A549 (cell line): ENCODE measurements at regions not wholly inside any gene's neighbourhood (a gene's known extent, or its start where the extent isn't known, plus 50 kb on each side); places are given as distances from the start of the nearest gene placed in this dataset.

ENCODE experiments used
- ATAC-seq, 2 experiments: fragments of 200-7000 bp in 1 of 2; fragments of >200 bp in 1 of 2; cut with Nextera tagmentation in 1 of 2; cut with Tn5 transposase in 1 of 2; 3 replicates each; pipeline versions ENCODE4 v1.8.0 to v1.9.1; 2018 to 2020; ENCODE audit warnings: mild to moderate bottlenecking in 1 of 2, moderate library complexity in 1 of 2
- CTCF ChIA-PET: fragments of 300-600 bp; sonication (Branson Sonifier 250); formaldehyde crosslinking; extraction: SDS; loops from one replicate; lab custom pipeline; 2021; ENCODE audit warnings: antibody characterized with exemption, inconsistent platforms; lab: Yijun Ruan, JAX
- POLR2A ChIA-PET: fragments of 350-600 bp; formaldehyde crosslinking; extraction: SDS; loops from one replicate; lab custom pipeline; 2021; ENCODE audit warnings: antibody characterized with exemption, inconsistent platforms; lab: Yijun Ruan, JAX
- DNase-seq, 2 experiments: peaks; one replicate each; pipeline versions ENCODE4 v3.0.0 to v3.0.0-alpha.2; 2011 to 2016; ENCODE audit warnings: low read depth in 1 of 2, low spot score in 1 of 2
- FAIRE-seq: peaks from 2 replicates; lab custom pipeline; 2011; peaks lifted over from hg19 to GRCh38; lab: Jason Lieb, UNC
- H3K27ac ChIP-seq, 2 experiments: fragments of >200 bp; sonication (Bioruptor Twin); formaldehyde crosslinking; 3 replicates each; pipeline ENCODE4 v1.5.1; 2016 to 2017
- H3K4me1 ChIP-seq: fragments of >200 bp; sonication (Bioruptor Twin); formaldehyde crosslinking; 3 replicates; pipeline ENCODE4 v1.6.1; 2016
- H3K4me2 ChIP-seq: fragments of >200 bp; sonication (Bioruptor Twin); formaldehyde crosslinking; 3 replicates; pipeline ENCODE4 v1.6.1; 2016
- H3K4me3 ChIP-seq: fragments of >200 bp; sonication (Bioruptor Twin); formaldehyde crosslinking; 3 replicates; pipeline ENCODE4 v1.5.1; 2016
- H3K9me3 ChIP-seq: fragments of >200 bp; sonication (Bioruptor Twin); formaldehyde crosslinking; 3 replicates; pipeline ENCODE4 v1.6.1; 2016
- BHLHE40 ChIP-seq: IDR thresholded peaks from 2 replicates; pipeline ENCODE4 v1.6.1; 2012; ENCODE audit warnings: low read depth, low read length, inconsistent platforms
- CBX8 ChIP-seq: fragments of 200-600 bp; sonication (generic); IDR thresholded peaks from 2 replicates; pipeline ENCODE4 v1.6.1; 2016
- CHD2 ChIP-seq: fragments of 150-350 bp; IDR thresholded peaks from 2 replicates; pipeline ENCODE4 v1.6.1; 2014; ENCODE audit warnings: low read length; ENCODE audit not compliant: partially characterized antibody
- EHMT2 ChIP-seq: fragments of 200-600 bp; sonication (generic); IDR thresholded peaks from 2 replicates; pipeline ENCODE4 v1.6.1; 2016; ENCODE audit warnings: antibody characterized with exemption, low read depth, mild to moderate bottlenecking, moderate library complexity
- EP300 ChIP-seq, 2 experiments: fragments of >200 bp; sonication (Bioruptor Twin); formaldehyde crosslinking; IDR thresholded peaks; 2 replicates in 1 of 2; 3 replicates in 1 of 2; pipeline ENCODE4 v1.6.1; 2016 to 2017
- FOSL2 ChIP-seq, 2 experiments: fragments of 450-650 bp in 1 of 2; fragments of >200 bp in 1 of 2; sonication (Bioruptor Twin) in 1 of 2; formaldehyde crosslinking; IDR thresholded peaks; 2 replicates each; pipeline versions ENCODE4 v1.5.0 to v1.6.1; 2016 to 2020; ENCODE audit warnings: mild to moderate bottlenecking in 1 of 2, moderate library complexity in 1 of 2
- GATA3 ChIP-seq: IDR thresholded peaks from 2 replicates; pipeline ENCODE4 v1.6.1; 2012; ENCODE audit warnings: borderline replicate concordance
- HEYL ChIP-seq: fragments of 250-450 bp; sonication (Bioruptor Pico); IDR thresholded peaks from 2 replicates; pipeline ENCODE4 v1.8.0; 2021; ENCODE audit warnings: mild to moderate bottlenecking, moderate library complexity
- HOXB5 ChIP-seq: fragments of 250-450 bp; sonication (Bioruptor Pico); IDR thresholded peaks from 2 replicates; pipeline ENCODE4 v1.5.0; 2020; ENCODE audit warnings: mild to moderate bottlenecking, moderate library complexity
- JUNB ChIP-seq: fragments of >200 bp; sonication (Bioruptor Twin); formaldehyde crosslinking; IDR thresholded peaks from 2 replicates; pipeline ENCODE4 v1.6.1; 2016
- MYC ChIP-seq: IDR thresholded peaks from 2 replicates; pipeline ENCODE4 v1.6.1; 2012; ENCODE audit warnings: mild to moderate bottlenecking, inconsistent platforms, low read length, improper control_type of control experiment, borderline replicate concordance
- NFE2L2 ChIP-seq: fragments of 150-350 bp; conservative IDR thresholded peaks from 2 replicates; pipeline ENCODE4 v1.6.1; 2014; ENCODE audit warnings: low read length
- NPAS2 ChIP-seq: fragments of 250-450 bp; sonication (Bioruptor Pico); IDR thresholded peaks from 2 replicates; pipeline ENCODE4 v1.8.0; 2022; ENCODE audit warnings: mild to moderate bottlenecking, moderate library complexity, borderline replicate concordance
- PHF8 ChIP-seq: fragments of 200-600 bp; sonication (generic); IDR thresholded peaks from 2 replicates; pipeline ENCODE4 v1.6.1; 2016; ENCODE audit warnings: low read depth, mild to moderate bottlenecking, antibody characterized with exemption, moderate library complexity, borderline replicate concordance
- RARB ChIP-seq: fragments of 250-450 bp; sonication (Bioruptor Pico); IDR thresholded peaks from 2 replicates; pipeline ENCODE4 v1.8.0; 2021; ENCODE audit warnings: mild to moderate bottlenecking, moderate library complexity
- RFX5 ChIP-seq: fragments of 450-650 bp; IDR thresholded peaks from 2 replicates; pipeline ENCODE4 v1.7.1; 2014; ENCODE audit warnings: antibody characterized with exemption, mild to moderate bottlenecking, moderate library complexity
- SREBF2 ChIP-seq: fragments of 450-650 bp; IDR thresholded peaks from 2 replicates; pipeline ENCODE4 v1.6.1; 2014; ENCODE audit warnings: mild to moderate bottlenecking, moderate library complexity
- TP53 ChIP-seq: fragments of 250-450 bp; sonication (Bioruptor Pico); IDR thresholded peaks from 2 replicates; pipeline ENCODE4 v1.5.0; 2021; ENCODE audit warnings: mild to moderate bottlenecking, moderate library complexity
- ZC3H11A ChIP-seq: fragments of 450-650 bp; IDR thresholded peaks from 2 replicates; pipeline ENCODE4 v1.6.1; 2014; ENCODE audit warnings: antibody characterized with exemption, mild to moderate bottlenecking
- ZNF302 ChIP-seq: fragments of 250-450 bp; sonication (Bioruptor Pico); IDR thresholded peaks from 2 replicates; pipeline ENCODE4 v1.9.0; 2021; ENCODE audit warnings: inconsistent platforms, mild to moderate bottlenecking, moderate library complexity
- WGBS: methylation state at CpG from one replicate; pipeline ENCODE4 v1.1.6; 2017; ENCODE audit errors: missing lambda C conversion rate; 5-methylcytosine and 5-hydroxymethylcytosine counted together
- TF ChIP-seq, protein P1 (sequence below): fragments of 250-450 bp; sonication (Bioruptor Pico); IDR thresholded peaks from 2 replicates; pipeline ENCODE4 v1.5.0; 2021; ENCODE audit warnings: mild to moderate bottlenecking, moderate library complexity, borderline replicate concordance
- TF ChIP-seq, protein P2 (sequence below): IDR thresholded peaks from 2 replicates; pipeline ENCODE4 v1.6.1; 2012
- TF ChIP-seq, protein P3 (sequence below): fragments of 450-650 bp; IDR thresholded peaks from 2 replicates; pipeline ENCODE4 v1.6.1; 2014; ENCODE audit warnings: antibody characterized with exemption
- TF ChIP-seq, protein P4 (sequence below): IDR thresholded peaks from 2 replicates; pipeline ENCODE4 v1.6.1; 2012
- TF ChIP-seq, protein P5 (sequence below): fragments of >200 bp; sonication (Bioruptor Twin); formaldehyde crosslinking; IDR thresholded peaks from 3 replicates; pipeline ENCODE4 v1.6.1; 2016

DNA sequence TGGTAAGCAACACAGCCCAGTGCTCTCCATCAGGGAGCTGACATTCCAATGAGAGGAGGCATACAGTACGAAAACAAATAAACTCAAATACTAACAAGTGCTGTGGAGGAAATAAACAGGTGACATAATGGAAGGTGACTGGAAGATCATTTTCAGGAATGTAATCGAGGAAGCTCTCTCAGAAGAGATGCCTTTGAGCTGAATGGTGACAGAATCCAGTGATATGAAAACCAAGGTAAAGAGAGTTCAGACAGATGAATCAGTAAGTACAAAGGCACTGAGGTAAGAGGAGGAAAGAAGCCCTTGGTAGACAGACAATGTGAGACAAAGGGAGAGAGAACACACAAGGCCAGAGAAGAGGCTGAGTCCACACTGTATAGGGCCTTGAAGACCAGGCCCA, 252.1 kb downstream of the LRATD1 start (continued):
- TF ChIP-seq, protein P1, sequence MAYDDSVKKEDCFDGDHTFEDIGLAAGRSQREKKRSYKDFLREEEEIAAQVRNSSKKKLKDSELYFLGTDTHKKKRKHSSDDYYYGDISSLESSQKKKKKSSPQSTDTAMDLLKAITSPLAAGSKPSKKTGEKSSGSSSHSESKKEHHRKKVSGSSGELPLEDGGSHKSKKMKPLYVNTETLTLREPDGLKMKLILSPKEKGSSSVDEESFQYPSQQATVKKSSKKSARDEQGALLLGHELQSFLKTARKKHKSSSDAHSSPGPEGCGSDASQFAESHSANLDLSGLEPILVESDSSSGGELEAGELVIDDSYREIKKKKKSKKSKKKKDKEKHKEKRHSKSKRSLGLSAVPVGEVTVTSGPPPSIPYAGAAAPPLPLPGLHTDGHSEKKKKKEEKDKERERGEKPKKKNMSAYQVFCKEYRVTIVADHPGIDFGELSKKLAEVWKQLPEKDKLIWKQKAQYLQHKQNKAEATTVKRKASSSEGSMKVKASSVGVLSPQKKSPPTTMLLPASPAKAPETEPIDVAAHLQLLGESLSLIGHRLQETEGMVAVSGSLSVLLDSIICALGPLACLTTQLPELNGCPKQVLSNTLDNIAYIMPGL (CRISPR knock-in tag), result no peak
- TF ChIP-seq, protein P2, sequence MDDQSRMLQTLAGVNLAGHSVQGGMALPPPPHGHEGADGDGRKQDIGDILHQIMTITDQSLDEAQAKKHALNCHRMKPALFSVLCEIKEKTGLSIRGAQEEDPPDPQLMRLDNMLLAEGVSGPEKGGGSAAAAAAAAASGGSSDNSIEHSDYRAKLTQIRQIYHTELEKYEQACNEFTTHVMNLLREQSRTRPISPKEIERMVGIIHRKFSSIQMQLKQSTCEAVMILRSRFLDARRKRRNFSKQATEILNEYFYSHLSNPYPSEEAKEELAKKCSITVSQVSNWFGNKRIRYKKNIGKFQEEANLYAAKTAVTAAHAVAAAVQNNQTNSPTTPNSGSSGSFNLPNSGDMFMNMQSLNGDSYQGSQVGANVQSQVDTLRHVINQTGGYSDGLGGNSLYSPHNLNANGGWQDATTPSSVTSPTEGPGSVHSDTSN, result no peak

DNA sequence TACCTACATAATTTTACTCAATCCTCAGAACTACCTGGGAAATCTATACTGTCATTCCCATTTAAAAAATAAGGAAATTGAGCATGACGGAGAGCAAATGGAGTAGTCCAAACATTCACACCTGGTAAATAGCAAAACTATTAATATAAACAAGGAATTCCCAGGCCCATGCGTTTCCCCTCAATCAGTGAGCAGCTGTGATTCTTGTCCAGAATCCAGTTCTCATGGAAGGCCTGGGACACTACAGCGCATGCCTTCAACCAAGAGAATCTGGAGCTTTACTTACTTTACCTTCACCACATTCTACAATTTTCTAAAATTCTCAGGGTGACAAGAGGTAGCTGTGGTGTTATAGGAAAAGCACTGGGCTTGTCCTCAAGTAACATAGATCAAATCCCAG, 259.0 kb downstream of the LRATD1 start:
- TF ChIP-seq, protein P3, sequence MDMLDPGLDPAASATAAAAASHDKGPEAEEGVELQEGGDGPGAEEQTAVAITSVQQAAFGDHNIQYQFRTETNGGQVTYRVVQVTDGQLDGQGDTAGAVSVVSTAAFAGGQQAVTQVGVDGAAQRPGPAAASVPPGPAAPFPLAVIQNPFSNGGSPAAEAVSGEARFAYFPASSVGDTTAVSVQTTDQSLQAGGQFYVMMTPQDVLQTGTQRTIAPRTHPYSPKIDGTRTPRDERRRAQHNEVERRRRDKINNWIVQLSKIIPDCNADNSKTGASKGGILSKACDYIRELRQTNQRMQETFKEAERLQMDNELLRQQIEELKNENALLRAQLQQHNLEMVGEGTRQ, result no peak
- no peak for TF ChIP-seq FOSL2 (IDR thresholded peaks at IDR 0.05)
- TF ChIP-seq FOSL2 (CRISPR knock-in tag; IDR thresholded peaks at IDR 0.05), result no peak
- no peak for TF ChIP-seq RFX5
- TF ChIP-seq NFE2L2, result no peak
- TF ChIP-seq ZC3H11A, result no peak
- TF ChIP-seq CHD2, result no peak
- TF ChIP-seq HEYL (CRISPR knock-in tag), result no peak
- TF ChIP-seq BHLHE40, result no peak
- TF ChIP-seq, protein P2, result no peak
- TF ChIP-seq TP53 (CRISPR knock-in tag), result no peak
- no peak for TF ChIP-seq ZNF302 (CRISPR knock-in tag)
- TF ChIP-seq GATA3, result no peak
- no peak for TF ChIP-seq EHMT2
- TF ChIP-seq, all 56 proteins: peak for 0
- Histone ChIP-seq H3K4me1 (no peaks in the 10 kb centered on the region), H3K9me3 (0 out of 3 replicates have a peak, but pooled peaks cover 3% of the 10 kb centered on the region), H3K27ac (no peak overlapping the region), H3K4me2 (no peak overlapping the region), H3K4me3 (no peak overlapping the region)
- 51% methylated on average over 3 of the region's 3 CpGs for WGBS
- DNase-seq (no peak), FAIRE-seq (no peak), ATAC-seq (no peak)
- ChIA-PET CTCF (interaction anchor here (0.8 kb wide), 1 partner anchor 27 kb away, joined by 3 read pairs; no protein-coding TSS in a partner anchor), POLR2A (no interaction called here)

DNA sequence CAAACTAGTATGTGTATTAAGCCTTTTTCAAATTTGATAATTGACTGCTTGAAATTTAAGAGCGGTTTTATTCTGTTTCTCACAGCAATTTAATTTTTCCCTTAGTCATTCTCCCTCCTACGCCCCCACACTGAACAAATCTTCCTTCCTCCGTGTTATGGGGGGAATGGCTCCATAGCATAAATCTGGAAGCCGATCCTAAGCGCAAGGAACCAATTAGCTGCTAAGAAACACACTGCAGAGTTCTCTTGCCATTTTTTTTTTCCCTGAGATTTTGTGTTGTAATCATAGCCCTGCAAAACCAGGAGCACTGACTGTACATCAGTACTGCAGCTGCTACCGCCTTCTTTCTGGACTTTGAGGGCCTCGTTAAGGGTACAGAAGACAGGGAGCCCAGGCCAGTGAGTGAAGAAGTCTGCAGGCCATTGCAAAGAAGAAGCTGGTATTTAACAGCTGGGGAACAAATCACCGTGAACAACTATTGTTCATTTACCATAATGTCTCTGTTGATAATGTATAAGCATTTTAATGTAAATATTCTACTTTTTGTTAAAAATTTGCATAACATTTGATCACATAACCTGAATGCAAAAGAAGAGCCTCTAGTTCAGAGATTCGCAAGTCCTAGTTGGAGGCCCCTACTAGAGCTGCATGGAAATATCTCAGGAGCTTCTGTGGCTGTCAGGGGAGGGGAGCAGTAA, 264.0 kb downstream of the LRATD1 start:
- POLR2A ChIA-PET, result no interaction called here
- 48% methylated on average over 9 of the region's 9 CpGs for WGBS
- FAIRE-seq, result no peak

More for the DNA sequence above, 264.0 kb downstream of the LRATD1 start:
- Histone ChIP-seq H3K9me3 (0 out of 3 replicates have a peak, but pooled peaks cover 3% of the 10 kb centered on the region), H3K27ac (no peak overlapping the region), H3K4me1 (no peaks in the 10 kb centered on the region), H3K4me2 (no peak overlapping the region), H3K4me3 (no peak overlapping the region)
- TF ChIP-seq, protein P4, sequence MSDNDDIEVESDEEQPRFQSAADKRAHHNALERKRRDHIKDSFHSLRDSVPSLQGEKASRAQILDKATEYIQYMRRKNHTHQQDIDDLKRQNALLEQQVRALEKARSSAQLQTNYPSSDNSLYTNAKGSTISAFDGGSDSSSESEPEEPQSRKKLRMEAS, result no peak
- TF ChIP-seq HOXB5 (CRISPR knock-in tag), result no peak
- no peak for TF ChIP-seq NPAS2
- no peak for TF ChIP-seq JUNB
- TF ChIP-seq, protein P2, result no peak
- no peak for TF ChIP-seq FOSL2 (IDR thresholded peaks at IDR 0.05)
- no peak for TF ChIP-seq FOSL2 (CRISPR knock-in tag; IDR thresholded peaks at IDR 0.05)
- no peak for TF ChIP-seq SREBF2
- no peak for TF ChIP-seq ZC3H11A
- no peak for TF ChIP-seq PHF8
- no peak for TF ChIP-seq MYC
- TF ChIP-seq BHLHE40, result no peak
- no peak for TF ChIP-seq CHD2
- no peak for TF ChIP-seq TP53 (CRISPR knock-in tag)
- TF ChIP-seq, protein P5, sequence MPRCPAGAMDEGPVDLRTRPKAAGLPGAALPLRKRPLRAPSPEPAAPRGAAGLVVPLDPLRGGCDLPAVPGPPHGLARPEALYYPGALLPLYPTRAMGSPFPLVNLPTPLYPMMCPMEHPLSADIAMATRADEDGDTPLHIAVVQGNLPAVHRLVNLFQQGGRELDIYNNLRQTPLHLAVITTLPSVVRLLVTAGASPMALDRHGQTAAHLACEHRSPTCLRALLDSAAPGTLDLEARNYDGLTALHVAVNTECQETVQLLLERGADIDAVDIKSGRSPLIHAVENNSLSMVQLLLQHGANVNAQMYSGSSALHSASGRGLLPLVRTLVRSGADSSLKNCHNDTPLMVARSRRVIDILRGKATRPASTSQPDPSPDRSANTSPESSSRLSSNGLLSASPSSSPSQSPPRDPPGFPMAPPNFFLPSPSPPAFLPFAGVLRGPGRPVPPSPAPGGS, result no peak
- no peak for TF ChIP-seq RARB (CRISPR knock-in tag)
- no peak for TF ChIP-seq CBX8
- TF ChIP-seq EP300 (IDR thresholded peaks at IDR 0.05), result no peak
- CTCF ChIA-PET, result no interaction called here
- DNase-seq (no peak), ATAC-seq (no peak)
